ENCODE measurements at regions not wholly inside any gene's neighbourhood (a gene's known extent, or its start where the extent isn't known, plus 50 kb on each side); places are given as distances from the start of the nearest gene placed in this dataset.

- Mint-ChIP-seq H3K4me1 (no peaks in the 10 kb centered on the region), H3K27me3 (no peaks in the 10 kb centered on the region), H3K27ac (no peak overlapping the region), H3K4me3 (no peak overlapping the region), H3K9me3 (peaks cover 0 to 12% (median 3%) of the 10 kb centered on the region in 7 donors), H3K36me3 (no peaks in the 10 kb centered on the region)
- DNase-seq (no peak), ATAC-seq (ENCODE audit: low read depth in 2 of 2) (no peak)
Observed at GRCh38 chr1:81114191-81114590, 686.5 kb upstream of the ADGRL2 start.

GRCh38 chr1:81113688-81114087, 687.0 kb upstream of the ADGRL2 start:
- no peaks in the 10 kb centered on the region for H3K4me1 Mint-ChIP-seq
- H3K36me3 Mint-ChIP-seq, result no peaks in the 10 kb centered on the region
- no peak for ATAC-seq (ENCODE audit: low read depth in 2 of 2)
- no peak overlapping the region for H3K27ac Mint-ChIP-seq
- H3K4me3 Mint-ChIP-seq, result no peak overlapping the region
- DNase-seq, result no peak
- no peaks in the 10 kb centered on the region for H3K27me3 Mint-ChIP-seq
- H3K9me3 Mint-ChIP-seq, result peaks cover 0 to 12% (median 3%) of the 10 kb centered on the region in 7 donors

- DNase-seq (no peak), ATAC-seq (ENCODE audit: low read depth in 2 of 2) (no peak)
- Mint-ChIP-seq H3K36me3 (no peaks in the 10 kb centered on the region), H3K4me3 (no peak overlapping the region), H3K9me3 (peaks cover 0 to 12% (median 4%) of the 10 kb centered on the region in 7 donors), H3K27me3 (no peaks in the 10 kb centered on the region), H3K4me1 (no peaks in the 10 kb centered on the region), H3K27ac (no peak overlapping the region)
Observed at GRCh38 chr1:81111818-81112217, 688.9 kb upstream of the ADGRL2 start.

GRCh38 chr1:81109038-81109437, 691.7 kb upstream of the ADGRL2 start:
- Mint-ChIP-seq H3K4me1 (no peaks in the 10 kb centered on the region), H3K9me3 (peaks cover 0 to 11% (median 5%) of the 10 kb centered on the region in 7 donors), H3K27ac (no peak overlapping the region), H3K4me3 (no peak overlapping the region), H3K27me3 (no peaks in the 10 kb centered on the region), H3K36me3 (no peaks in the 10 kb centered on the region)
- ATAC-seq (ENCODE audit: low read depth in 2 of 2), result no peak
- no peak for DNase-seq

GRCh38 chr1:81097860-81098259, 702.9 kb upstream of the ADGRL2 start:
- Mint-ChIP-seq H3K9me3 (peaks cover 0 to 6% (median 4%) of the 10 kb centered on the region in 7 donors), H3K4me3 (no peak overlapping the region), H3K36me3 (no peaks in the 10 kb centered on the region), H3K27me3 (no peaks in the 10 kb centered on the region), H3K27ac (no peak overlapping the region), H3K4me1 (no peaks in the 10 kb centered on the region)
- DNase-seq (no peak), ATAC-seq (ENCODE audit: low read depth in 2 of 2) (no peak)

GRCh38 chr1:81073580-81073979, 727.2 kb upstream of the ADGRL2 start:
- Mint-ChIP-seq H3K27me3 (no peaks in the 10 kb centered on the region), H3K36me3 (no peaks in the 10 kb centered on the region), H3K9me3 (peaks cover 0 to 7% (median 1%) of the 10 kb centered on the region in 7 donors), H3K4me3 (no peak overlapping the region), H3K27ac (no peak overlapping the region), H3K4me1 (no peaks in the 10 kb centered on the region)
- DNase-seq (no peak), ATAC-seq (ENCODE audit: low read depth in 2 of 2) (no peak)

GRCh38 chr1:81071969-81072753, 728.6 kb upstream of the ADGRL2 start:
- Mint-ChIP-seq H3K9me3 (peaks cover 0 to 11% (median 2%) of the 10 kb centered on the region in 7 donors), H3K27ac (no peak overlapping the region), H3K27me3 (no peaks in the 10 kb centered on the region), H3K4me3 (no peak overlapping the region), H3K4me1 (no peaks in the 10 kb centered on the region), H3K36me3 (no peaks in the 10 kb centered on the region)
- ATAC-seq (ENCODE audit: low read depth in 2 of 2) (no peak), DNase-seq (no peak)

GRCh38 chr1:81071072-81071858, 729.5 kb upstream of the ADGRL2 start:
- no peaks in the 10 kb centered on the region for H3K4me1 Mint-ChIP-seq
- H3K9me3 Mint-ChIP-seq, result peaks cover 0 to 11% (median 2%) of the 10 kb centered on the region in 7 donors
- DNase-seq, result no peak
- no peak overlapping the region for H3K4me3 Mint-ChIP-seq
- no peaks in the 10 kb centered on the region for H3K27me3 Mint-ChIP-seq
- H3K27ac Mint-ChIP-seq, result no peak overlapping the region
- H3K36me3 Mint-ChIP-seq, result no peaks in the 10 kb centered on the region
- no peak for ATAC-seq (ENCODE audit: low read depth in 2 of 2)

GRCh38 chr1:81069856-81070255, 730.9 kb upstream of the ADGRL2 start:
- DNase-seq (no peak), ATAC-seq (ENCODE audit: low read depth in 2 of 2) (no peak)
- H3K27me3 Mint-ChIP-seq, result no peaks in the 10 kb centered on the region
- no peak overlapping the region for H3K27ac Mint-ChIP-seq
- H3K4me1 Mint-ChIP-seq, result no peaks in the 10 kb centered on the region
- no peaks in the 10 kb centered on the region for H3K36me3 Mint-ChIP-seq
- no peak overlapping the region for H3K4me3 Mint-ChIP-seq
- peaks cover 0 to 7% (median 2%) of the 10 kb centered on the region in 7 donors for H3K9me3 Mint-ChIP-seq

- H3K36me3 Mint-ChIP-seq, result no peaks in the 10 kb centered on the region
- peaks cover 0 to 7% (median 1%) of the 10 kb centered on the region in 7 donors for H3K9me3 Mint-ChIP-seq
- ATAC-seq (ENCODE audit: low read depth in 2 of 2), result no peak
- no peaks in the 10 kb centered on the region for H3K4me1 Mint-ChIP-seq
- no peak overlapping the region for H3K27ac Mint-ChIP-seq
- no peak overlapping the region for H3K4me3 Mint-ChIP-seq
- no peak for DNase-seq
- no peaks in the 10 kb centered on the region for H3K27me3 Mint-ChIP-seq
Observed at GRCh38 chr1:81068726-81069125, 732.0 kb upstream of the ADGRL2 start.

GRCh38 chr1:81053826-81054225, 746.9 kb upstream of the ADGRL2 start:
- Mint-ChIP-seq H3K4me3 (no peak overlapping the region), H3K9me3 (peaks cover 0 to 3% (median 0%) of the 10 kb centered on the region in 7 donors), H3K4me1 (no peaks in the 10 kb centered on the region), H3K27me3 (no peaks in the 10 kb centered on the region), H3K36me3 (no peaks in the 10 kb centered on the region), H3K27ac (no peak overlapping the region)
- ATAC-seq (ENCODE audit: low read depth in 2 of 2), result no peak
- no peak for DNase-seq

GRCh38 chr1:81052162-81052561, 748.6 kb upstream of the ADGRL2 start:
- ATAC-seq (ENCODE audit: low read depth in 2 of 2) (no peak), DNase-seq (no peak)
- Mint-ChIP-seq H3K27ac (no peak overlapping the region), H3K4me3 (no peak overlapping the region), H3K27me3 (no peaks in the 10 kb centered on the region), H3K9me3 (peaks cover 0 to 5% (median 0%) of the 10 kb centered on the region in 7 donors), H3K36me3 (no peaks in the 10 kb centered on the region), H3K4me1 (no peaks in the 10 kb centered on the region)

- no peak for DNase-seq
- Mint-ChIP-seq H3K27me3 (no peaks in the 10 kb centered on the region), H3K27ac (no peak overlapping the region), H3K4me3 (no peak overlapping the region), H3K4me1 (no peaks in the 10 kb centered on the region), H3K36me3 (no peaks in the 10 kb centered on the region), H3K9me3 (peaks cover 0 to 7% (median 0%) of the 10 kb centered on the region in 7 donors)
- no peak for ATAC-seq (ENCODE audit: low read depth in 2 of 2)
Observed at GRCh38 chr1:81050390-81050789, 750.3 kb upstream of the ADGRL2 start.

GRCh38 chr1:81044708-81045107, 756.0 kb upstream of the ADGRL2 start:
- no peak overlapping the region for H3K4me3 Mint-ChIP-seq
- DNase-seq, result no peak
- H3K36me3 Mint-ChIP-seq, result no peaks in the 10 kb centered on the region
- no peaks in the 10 kb centered on the region for H3K4me1 Mint-ChIP-seq
- no peak overlapping the region for H3K27ac Mint-ChIP-seq
- H3K9me3 Mint-ChIP-seq, result peaks cover 0 to 7% (median 0%) of the 10 kb centered on the region in 7 donors
- no peak for ATAC-seq (ENCODE audit: low read depth in 2 of 2)
- H3K27me3 Mint-ChIP-seq, result no peaks in the 10 kb centered on the region
